Mesenchymal stem cell (in vitro differentiated cells and primary cell): ENCODE measurements at regions not wholly inside any gene's neighbourhood (a gene's known extent, or its start where the extent isn't known, plus 50 kb on each side); places are given as distances from the start of the nearest gene placed in this dataset.

Experiments used
- DNase-seq: peaks from one replicate; pipeline ENCODE4 v3.0.0-alpha.2; 2013
- H2AFZ ChIP-seq: one replicate; pipeline ENCODE4 v1.6.1; 2013; ENCODE audit warnings: low read depth, mild to moderate bottlenecking, control low read depth, inconsistent platforms, low read length, moderate library complexity
- H2AK5ac ChIP-seq: 2 replicates; pipeline ENCODE4 v1.6.1; 2013; ENCODE audit warnings: low read length, moderate library complexity, mild to moderate bottlenecking, inconsistent platforms; ENCODE audit not compliant: severe bottlenecking
- H2BK120ac ChIP-seq: one replicate; pipeline ENCODE4 v1.6.1; 2013; ENCODE audit warnings: low read depth, mild to moderate bottlenecking, inconsistent platforms, low read length, moderate library complexity
- H2BK12ac ChIP-seq, 2 experiments: one replicate each; pipeline ENCODE4 v1.6.1; 2013; ENCODE audit warnings: inconsistent platforms in 2 of 2, low read length in 2 of 2, mild to moderate bottlenecking in 2 of 2, moderate library complexity in 2 of 2, control low read depth in 1 of 2
- H2BK15ac ChIP-seq: one replicate; pipeline ENCODE4 v1.6.1; 2013; ENCODE audit warnings: mild to moderate bottlenecking, low read depth, inconsistent platforms; ENCODE audit not compliant: poor library complexity, severe bottlenecking
- H2BK5ac ChIP-seq: 2 replicates; pipeline ENCODE4 v1.6.1; 2013; ENCODE audit warnings: low read depth, mild to moderate bottlenecking, low read length, control low read depth, inconsistent platforms; ENCODE audit not compliant: poor library complexity, severe bottlenecking
- H3K14ac ChIP-seq, 2 experiments: one replicate each; pipeline ENCODE4 v1.6.1; 2013; ENCODE audit warnings: inconsistent platforms in 2 of 2, low read length in 2 of 2, control low read depth in 1 of 2, mild to moderate bottlenecking in 1 of 2, moderate library complexity in 1 of 2
- H3K18ac ChIP-seq, 2 experiments: one replicate each; pipeline ENCODE4 v1.6.1; 2013; ENCODE audit warnings: inconsistent platforms in 2 of 2, low read length in 2 of 2, control low read depth in 1 of 2, low read depth in 1 of 2, mild to moderate bottlenecking in 1 of 2
- H3K23ac ChIP-seq, 2 experiments: one replicate each; pipeline ENCODE4 v1.6.1; 2013; ENCODE audit warnings: inconsistent platforms in 2 of 2, low read length in 2 of 2, mild to moderate bottlenecking in 2 of 2, moderate library complexity in 2 of 2, control low read depth in 1 of 2
- H3K27ac ChIP-seq: 2 replicates; pipeline ENCODE4 v1.5.1; 2013; ENCODE audit warnings: mild to moderate bottlenecking, moderate library complexity, low read length, control low read depth, inconsistent platforms; ENCODE audit not compliant: poor library complexity, severe bottlenecking
- H3K27me3 ChIP-seq, 2 experiments: 2 replicates each; pipeline versions ENCODE4 v1.6.1 to v1.7.0; 2013; ENCODE audit warnings: low read length in 2 of 2, mild to moderate bottlenecking in 2 of 2, moderate library complexity in 2 of 2, control low read depth in 1 of 2, inconsistent platforms in 1 of 2; ENCODE audit not compliant: control insufficient read depth in 1 of 2, insufficient read depth in 1 of 2
- H3K36me3 ChIP-seq, 2 experiments: 2 replicates each; pipeline versions ENCODE4 v1.6.1 to v1.7.0; 2013; ENCODE audit warnings: low read length in 2 of 2, control low read depth in 1 of 2, inconsistent platforms in 1 of 2, low read depth in 1 of 2, mild to moderate bottlenecking in 1 of 2; ENCODE audit not compliant: insufficient read depth in 2 of 2, control insufficient read depth in 1 of 2
- H3K4ac ChIP-seq, 2 experiments: one replicate each; pipeline ENCODE4 v1.6.1; 2013; ENCODE audit warnings: inconsistent platforms in 2 of 2, low read length in 2 of 2, mild to moderate bottlenecking in 2 of 2, moderate library complexity in 2 of 2, control low read depth in 1 of 2, low read depth in 1 of 2
- H3K4me1 ChIP-seq: 2 replicates; pipeline ENCODE4 v1.6.1; 2013; ENCODE audit warnings: low read depth, low read length, control low read depth; ENCODE audit not compliant: control insufficient read depth, insufficient read depth
- H3K4me2 ChIP-seq: 2 replicates; pipeline ENCODE4 v1.6.1; 2013; ENCODE audit warnings: low read length, mild to moderate bottlenecking, inconsistent platforms; ENCODE audit not compliant: poor library complexity, severe bottlenecking
- H3K4me3 ChIP-seq, 2 experiments: 2 replicates each; pipeline versions ENCODE4 v1.5.1 to v1.7.0; 2013; ENCODE audit warnings: low read length in 2 of 2, mild to moderate bottlenecking in 2 of 2, control low read depth in 1 of 2, low read depth in 1 of 2; ENCODE audit not compliant: insufficient read depth in 1 of 2
- H3K79me1 ChIP-seq: replicated peaks from 2 replicates; pipeline ENCODE4 v1.6.1; 2013; ENCODE audit warnings: mild to moderate bottlenecking, control low read depth, low read length, inconsistent platforms; ENCODE audit not compliant: poor library complexity, severe bottlenecking
- H3K9ac ChIP-seq: 2 replicates; pipeline ENCODE4 v1.7.0; 2013; ENCODE audit warnings: mild to moderate bottlenecking, low read length, moderate library complexity
- H3K9me3 ChIP-seq: 2 replicates; pipeline ENCODE4 v1.7.0; 2013; ENCODE audit warnings: mild to moderate bottlenecking, low read length; ENCODE audit not compliant: control insufficient read depth
- H4K8ac ChIP-seq: one replicate; pipeline ENCODE4 v1.6.1; 2013; ENCODE audit warnings: inconsistent platforms, mild to moderate bottlenecking, low read length, moderate library complexity
- H4K91ac ChIP-seq: one replicate; pipeline ENCODE4 v1.6.1; 2013; ENCODE audit warnings: mild to moderate bottlenecking, low read length, inconsistent platforms
- WGBS: methylation state at CpG from one replicate; pipeline ENCODE4 v1.1.7; 2013; ENCODE audit warnings: mixed read lengths; 5-methylcytosine and 5-hydroxymethylcytosine counted together

DNA sequence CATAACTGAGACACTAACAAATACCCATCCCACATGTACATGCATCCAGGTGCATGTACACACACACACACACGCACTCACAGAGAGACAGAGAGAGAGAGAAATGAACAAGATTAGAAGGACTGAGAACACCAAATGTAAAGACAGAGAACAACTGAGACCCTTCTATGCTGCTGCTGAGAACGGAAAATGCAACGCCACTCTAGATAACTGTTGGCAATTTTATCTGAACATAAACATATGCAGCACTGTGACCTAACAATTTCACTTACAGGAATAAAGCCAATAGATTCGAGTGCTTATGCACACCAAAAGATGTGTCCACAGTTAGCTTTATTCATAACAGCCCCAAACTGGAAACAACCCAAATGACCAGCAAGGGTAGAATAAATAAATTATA is 103.8 kb upstream of the LY86 start:
- no peak overlapping the region for H4K8ac ChIP-seq
- no peak overlapping the region for H3K14ac ChIP-seq
- 63% methylated on average over 4 of the region's 4 CpGs for whole genome bisulfite sequencing
- H3K4me2 ChIP-seq, result no peak overlapping the region
- H2BK15ac ChIP-seq, result no peak overlapping the region
- H3K27ac ChIP-seq, result no peak overlapping the region
- H3K27me3 ChIP-seq, result peaks cover 0 to 6% of the 10 kb centered on the region in 2 experiments
- H3K4me1 ChIP-seq, result no peaks in the 10 kb centered on the region
- H3K4ac ChIP-seq, result no peak overlapping the region
- H3K9ac ChIP-seq, result no peak overlapping the region
- no peak overlapping the region for H2BK120ac ChIP-seq
- DNase-seq, result no peak
- no peaks in the 10 kb centered on the region for H3K36me3 ChIP-seq
- H3K9me3 ChIP-seq, result peaks cover 5% of the 10 kb centered on the region
- no peak overlapping the region for H4K91ac ChIP-seq
- no peak overlapping the region for H3K18ac ChIP-seq
- H2BK12ac ChIP-seq, result no peak overlapping the region
- H3K23ac ChIP-seq, result no peak overlapping the region
- no peak overlapping the region for H3K4me3 ChIP-seq
- no peak overlapping the region for H2AFZ ChIP-seq
- no peaks in the 10 kb centered on the region for H3K79me1 ChIP-seq
- no peak overlapping the region for H2BK5ac ChIP-seq
- H2AK5ac ChIP-seq, result no peak overlapping the region

DNA sequence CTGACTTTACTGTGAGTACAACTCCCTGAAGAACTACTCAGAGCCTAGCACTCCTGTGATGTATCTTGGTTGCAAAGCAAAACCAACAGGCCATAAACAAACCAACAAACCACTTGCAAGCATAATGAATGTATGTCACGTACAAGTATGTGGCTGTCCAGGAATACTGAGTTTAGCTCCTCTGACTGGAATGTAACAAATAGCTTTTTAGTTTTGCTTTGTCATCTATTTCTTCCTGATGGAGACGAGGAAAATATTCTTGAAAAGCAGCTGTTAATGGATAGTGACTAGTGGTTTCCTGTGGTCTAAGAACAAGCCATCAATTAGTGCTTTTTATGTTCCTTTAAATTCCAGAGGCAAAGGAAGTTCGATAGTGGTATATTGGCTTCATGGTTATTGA is 101.9 kb upstream of the LY86 start:
- Histone ChIP-seq H2AK5ac (no peak overlapping the region), H3K23ac (no peak overlapping the region), H2BK120ac (no peak overlapping the region), H2BK12ac (no peak overlapping the region), H3K4me1 (no peaks in the 10 kb centered on the region), H2BK15ac (no peak overlapping the region), H3K36me3 (no peaks in the 10 kb centered on the region), H3K4me2 (no peak overlapping the region), H4K91ac (no peak overlapping the region), H3K9ac (no peak overlapping the region), H3K9me3 (peaks cover 5% of the 10 kb centered on the region), H3K4me3 (no peak overlapping the region), H3K14ac (no peak overlapping the region), H2AFZ (no peak overlapping the region), H4K8ac (no peak overlapping the region), H3K18ac (no peak overlapping the region), H3K79me1 (no peaks in the 10 kb centered on the region), H3K27ac (no peak overlapping the region), H2BK5ac (no peak overlapping the region), H3K27me3 (peaks cover 0 to 6% of the 10 kb centered on the region in 2 experiments), H3K4ac (no peak overlapping the region)
- 11% methylated on average over 2 of the region's 3 CpGs for WGBS
- peak; percentile 41 for DNase-seq

DNA sequence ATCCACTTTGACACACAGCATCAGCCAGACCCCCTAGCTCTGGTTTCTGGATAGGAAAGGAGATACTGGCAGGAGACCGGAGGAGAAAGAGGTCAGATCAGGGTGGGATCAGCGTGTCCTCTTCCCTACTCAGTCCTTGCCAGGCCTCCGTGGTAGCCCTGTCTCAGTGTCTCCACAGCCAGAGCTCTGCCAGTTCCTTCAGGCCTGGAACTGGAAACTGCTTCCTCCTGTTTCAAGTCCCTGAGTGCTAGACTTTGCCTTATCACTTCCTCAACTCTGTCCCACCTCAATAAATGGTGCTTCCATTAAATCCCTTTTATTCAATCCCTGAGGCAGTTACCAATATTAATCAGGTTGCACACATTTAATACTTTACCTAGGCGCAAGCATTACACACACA is 96.8 kb upstream of the LY86 start:
- Histone ChIP-seq H3K23ac (no peak overlapping the region), H3K9ac (no peak overlapping the region), H4K91ac (no peak overlapping the region), H3K18ac (no peak overlapping the region), H3K4me2 (no peak overlapping the region), H2BK12ac (no peak overlapping the region), H2BK15ac (no peak overlapping the region), H3K27me3 (peaks cover 0 to 6% of the 10 kb centered on the region in 2 experiments), H3K4me3 (no peak overlapping the region), H2BK5ac (no peak overlapping the region), H2AFZ (no peak overlapping the region), H3K27ac (no peak overlapping the region), H3K14ac (no peak overlapping the region), H3K4me1 (no peaks in the 10 kb centered on the region), H3K9me3 (no peaks in the 10 kb centered on the region), H2AK5ac (no peak overlapping the region), H3K4ac (no peak overlapping the region), H4K8ac (no peak overlapping the region), H3K36me3 (no peaks in the 10 kb centered on the region), H3K79me1 (no peaks in the 10 kb centered on the region), H2BK120ac (no peak overlapping the region)
- no peak for DNase-seq
- 76% methylated on average over 4 of the region's 4 CpGs for WGBS

DNA sequence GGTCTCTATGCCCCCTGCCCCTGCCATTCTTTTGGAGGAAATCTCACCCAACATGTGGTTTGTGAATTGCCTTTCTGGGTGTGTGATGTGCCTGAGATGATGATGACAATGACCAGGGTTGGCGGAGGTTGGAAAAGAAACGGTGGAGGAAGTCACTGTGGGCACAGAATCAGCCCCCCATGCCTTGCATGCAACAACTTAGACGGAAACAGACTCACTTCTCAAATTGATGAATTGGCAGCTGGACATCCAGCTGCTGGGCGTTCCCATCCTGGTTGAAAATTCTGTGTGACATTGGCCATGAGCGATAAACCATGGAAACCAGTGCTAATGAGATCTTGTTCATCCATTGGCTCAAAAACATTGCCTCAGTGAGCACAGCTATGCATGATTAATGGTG is 95.8 kb upstream of the LY86 start:
- H3K14ac ChIP-seq, result no peak overlapping the region
- no peak overlapping the region for H3K18ac ChIP-seq
- no peak overlapping the region for H2AK5ac ChIP-seq
- H2BK120ac ChIP-seq, result no peak overlapping the region
- no peak overlapping the region for H3K4me2 ChIP-seq
- no peak overlapping the region for H2BK5ac ChIP-seq
- DNase-seq, result no peak
- H4K8ac ChIP-seq, result no peak overlapping the region
- no peak overlapping the region for H3K4ac ChIP-seq
- H3K27me3 ChIP-seq, result peaks cover 0 to 2% of the 10 kb centered on the region in 2 experiments
- no peak overlapping the region for H3K9ac ChIP-seq
- no peak overlapping the region for H2AFZ ChIP-seq
- no peak overlapping the region for H4K91ac ChIP-seq
- no peaks in the 10 kb centered on the region for H3K36me3 ChIP-seq
- no peak overlapping the region for H3K4me3 ChIP-seq
- H3K79me1 ChIP-seq, result no peaks in the 10 kb centered on the region
- H3K9me3 ChIP-seq, result no peaks in the 10 kb centered on the region
- no peak overlapping the region for H3K23ac ChIP-seq
- no peak overlapping the region for H3K27ac ChIP-seq
- 78% methylated on average over 5 of the region's 5 CpGs for WGBS
- H2BK15ac ChIP-seq, result no peak overlapping the region
- no peak overlapping the region for H2BK12ac ChIP-seq
- H3K4me1 ChIP-seq, result no peaks in the 10 kb centered on the region
